Hepatocyte (in vitro differentiated cells): ENCODE measurements at regions not wholly inside any gene's neighbourhood (a gene's known extent, or its start where the extent isn't known, plus 50 kb on each side); places are given as distances from the start of the nearest gene placed in this dataset.

Experiments
- DNase-seq: peaks from one replicate; pipeline ENCODE4 v3.0.0-alpha.2; 2016; ENCODE audit warnings: low spot score
- H2AFZ ChIP-seq: fragments of 200-600 bp; sonication (generic); 2 replicates; pipeline ENCODE4 v1.6.0; 2016; ENCODE audit warnings: antibody characterized with exemption, mild to moderate bottlenecking
- H3K27ac ChIP-seq: fragments of 200-600 bp; sonication (generic); 2 replicates; pipeline ENCODE4 v1.5.1; 2016; ENCODE audit warnings: mild to moderate bottlenecking
- H3K27me3 ChIP-seq: fragments of 200-600 bp; sonication (generic); 2 replicates; pipeline ENCODE4 v1.6.1; 2016
- H3K36me3 ChIP-seq: fragments of 200-600 bp; sonication (generic); replicated peaks from 2 replicates; pipeline ENCODE4 v1.5.1; 2016; ENCODE audit warnings: low read depth; ENCODE audit not compliant: insufficient read depth
- H3K4me1 ChIP-seq: fragments of 200-600 bp; sonication (generic); 2 replicates; pipeline ENCODE4 v1.5.1; 2016; ENCODE audit warnings: mild to moderate bottlenecking, moderate library complexity; ENCODE audit not compliant: insufficient read depth
- H3K4me2 ChIP-seq: fragments of 200-600 bp; sonication (generic); 2 replicates; pipeline ENCODE4 v1.6.0; 2016
- H3K4me3 ChIP-seq: fragments of 200-600 bp; sonication (generic); 2 replicates; pipeline ENCODE4 v1.5.1; 2016; ENCODE audit warnings: mild to moderate bottlenecking
- H3K79me2 ChIP-seq: fragments of 200-600 bp; sonication (generic); 2 replicates; pipeline ENCODE4 v1.6.0; 2017; ENCODE audit warnings: mild to moderate bottlenecking
- H3K9me2 ChIP-seq: fragments of 200-600 bp; sonication (generic); replicated peaks from 2 replicates; pipeline ENCODE4 v1.6.0; 2017; ENCODE audit warnings: mild to moderate bottlenecking; ENCODE audit not compliant: insufficient read depth
- H3K9me3 ChIP-seq: fragments of 200-600 bp; sonication (generic); 2 replicates; pipeline ENCODE4 v1.5.1; 2016; ENCODE audit warnings: low read depth, mild to moderate bottlenecking
- H4K20me1 ChIP-seq: fragments of 200-600 bp; sonication (generic); 2 replicates; pipeline ENCODE4 v1.6.0; 2016; ENCODE audit warnings: mild to moderate bottlenecking; ENCODE audit not compliant: insufficient read depth, poor library complexity, severe bottlenecking
- EZH2 ChIP-seq: fragments of 200-600 bp; sonication (generic); IDR thresholded peaks from 2 replicates; pipeline ENCODE4 v1.6.1; 2016; ENCODE audit warnings: antibody characterized with exemption, mild to moderate bottlenecking, borderline replicate concordance
- EZH2phosphoT487 ChIP-seq: fragments of 200-600 bp; sonication (generic); IDR thresholded peaks from one replicate; pipeline ENCODE4 v1.6.1; 2018; ENCODE audit warnings: antibody characterized with exemption, mild to moderate bottlenecking, low read depth, moderate library complexity; ENCODE audit not compliant: unreplicated experiment, severe bottlenecking
- WGBS: methylation state at CpG from one replicate; pipeline ENCODE4 v1.1.6; 2016; ENCODE audit warnings: low lambda C conversion rate; ENCODE audit errors: missing lambda C conversion rate; 5-methylcytosine and 5-hydroxymethylcytosine counted together
- TF ChIP-seq, protein P1 (sequence below): fragments of 200-600 bp; sonication (generic); IDR thresholded peaks from 2 replicates; pipeline ENCODE4 v1.5.1; 2016; ENCODE audit warnings: antibody characterized with exemption, mild to moderate bottlenecking; ENCODE audit not compliant: poor library complexity

DNA sequence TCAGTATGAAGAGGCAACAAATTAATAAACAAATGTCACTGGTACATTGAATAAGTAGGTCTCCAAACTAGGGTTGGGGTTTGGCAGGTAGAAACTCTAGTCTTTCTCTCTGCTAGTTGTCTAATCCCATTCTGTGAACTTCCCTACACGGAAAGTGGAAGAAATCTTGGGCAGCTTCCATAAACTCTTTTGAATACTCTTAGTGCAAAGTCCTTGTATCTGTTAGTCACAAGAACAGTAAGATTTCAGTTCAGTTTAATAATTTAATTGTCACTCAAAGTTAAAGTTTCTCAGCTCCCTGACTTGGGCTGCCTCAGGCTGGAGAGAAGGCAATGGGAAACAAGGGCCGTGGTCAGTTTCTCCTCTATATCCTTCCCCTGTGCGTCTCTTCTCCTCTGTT is 135.4 kb upstream of the MDM1 start:
- H3K27ac ChIP-seq: no peak overlapping the region

DNA sequence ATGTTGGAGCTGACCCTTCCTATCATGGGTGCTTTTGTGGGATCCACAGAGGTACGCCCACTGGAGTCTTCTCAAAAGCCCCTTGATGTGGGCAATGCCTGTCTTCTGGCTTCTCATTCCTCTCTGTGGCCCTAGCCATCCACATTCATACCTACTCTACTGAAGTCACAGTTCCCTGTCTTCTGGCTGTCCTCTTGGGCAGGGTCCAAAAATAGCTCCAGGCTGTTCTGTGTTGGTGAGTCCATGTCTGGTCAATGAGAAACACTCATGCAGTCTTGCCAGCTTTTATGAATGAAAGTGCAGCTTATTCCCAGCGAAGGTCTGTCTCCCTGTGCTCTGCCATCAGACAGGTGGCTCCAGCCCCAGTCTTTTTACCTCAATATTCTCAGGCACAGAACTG is 135.9 kb upstream of the MDM1 start:
- Histone ChIP-seq H3K4me2 (no peak overlapping the region), H3K9me3 (no peaks in the 10 kb centered on the region), H4K20me1 (no peaks in the 10 kb centered on the region), H3K9me2 (no peaks in the 10 kb centered on the region), H3K4me1 (no peaks in the 10 kb centered on the region), H3K27me3 (no peaks in the 10 kb centered on the region), H3K36me3 (no peaks in the 10 kb centered on the region), H2AFZ (no peak overlapping the region), H3K27ac (no peak overlapping the region), H3K79me2 (no peaks in the 10 kb centered on the region), H3K4me3 (no peak overlapping the region)
- WGBS: 95% methylated on average over 2 of the region's 2 CpGs
- TF ChIP-seq EZH2phosphoT487 (no peak), EZH2 (no peak)
- TF ChIP-seq, protein P1, sequence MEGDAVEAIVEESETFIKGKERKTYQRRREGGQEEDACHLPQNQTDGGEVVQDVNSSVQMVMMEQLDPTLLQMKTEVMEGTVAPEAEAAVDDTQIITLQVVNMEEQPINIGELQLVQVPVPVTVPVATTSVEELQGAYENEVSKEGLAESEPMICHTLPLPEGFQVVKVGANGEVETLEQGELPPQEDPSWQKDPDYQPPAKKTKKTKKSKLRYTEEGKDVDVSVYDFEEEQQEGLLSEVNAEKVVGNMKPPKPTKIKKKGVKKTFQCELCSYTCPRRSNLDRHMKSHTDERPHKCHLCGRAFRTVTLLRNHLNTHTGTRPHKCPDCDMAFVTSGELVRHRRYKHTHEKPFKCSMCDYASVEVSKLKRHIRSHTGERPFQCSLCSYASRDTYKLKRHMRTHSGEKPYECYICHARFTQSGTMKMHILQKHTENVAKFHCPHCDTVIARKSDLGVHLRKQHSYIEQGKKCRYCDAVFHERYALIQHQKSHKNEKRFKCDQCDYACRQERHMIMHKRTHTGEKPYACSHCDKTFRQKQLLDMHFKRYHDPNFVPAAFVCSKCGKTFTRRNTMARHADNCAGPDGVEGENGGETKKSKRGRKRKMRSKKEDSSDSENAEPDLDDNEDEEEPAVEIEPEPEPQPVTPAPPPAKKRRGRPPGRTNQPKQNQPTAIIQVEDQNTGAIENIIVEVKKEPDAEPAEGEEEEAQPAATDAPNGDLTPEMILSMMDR: no peak
- no peak for DNase-seq

More for the DNA sequence above, 135.4 kb upstream of the MDM1 start:
- Histone ChIP-seq H3K4me2 (no peak overlapping the region), H3K79me2 (no peaks in the 10 kb centered on the region), H3K4me1 (no peaks in the 10 kb centered on the region), H3K27me3 (no peaks in the 10 kb centered on the region), H3K9me3 (no peaks in the 10 kb centered on the region), H3K36me3 (no peaks in the 10 kb centered on the region), H2AFZ (no peak overlapping the region), H3K4me3 (no peak overlapping the region), H3K9me2 (no peaks in the 10 kb centered on the region), H4K20me1 (no peaks in the 10 kb centered on the region)
- 88% methylated on average over 3 of the region's 3 CpGs for WGBS
- DNase-seq: no peak
- TF ChIP-seq, protein P1: no peak
- no peak for TF ChIP-seq EZH2phosphoT487
- no peak for TF ChIP-seq EZH2

DNA sequence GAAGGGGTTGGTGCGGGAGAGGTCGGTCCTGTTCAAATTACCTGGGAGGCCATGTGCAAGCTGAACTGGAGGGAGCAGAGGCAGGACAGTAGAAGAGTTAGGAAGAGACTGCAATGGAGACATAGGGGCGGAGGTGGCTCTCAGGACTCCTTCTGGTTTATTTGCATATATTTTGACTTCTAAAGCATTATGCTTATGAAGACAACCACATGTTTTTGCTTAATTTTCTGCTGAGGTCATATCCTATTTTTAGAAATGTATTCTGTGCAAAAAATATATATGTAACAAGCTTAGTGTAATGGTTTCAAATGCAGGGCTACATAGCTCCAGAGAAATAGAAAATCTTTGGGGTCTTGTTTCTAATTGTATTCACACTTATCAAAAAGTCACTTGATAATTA is 137.0 kb upstream of the MDM1 start:
- Histone ChIP-seq H3K27me3 (no peaks in the 10 kb centered on the region), H3K4me3 (no peak overlapping the region), H3K9me2 (no peaks in the 10 kb centered on the region), H4K20me1 (no peaks in the 10 kb centered on the region), H3K36me3 (no peaks in the 10 kb centered on the region), H3K4me2 (no peak overlapping the region), H2AFZ (no peak overlapping the region), H3K9me3 (no peaks in the 10 kb centered on the region), H3K79me2 (no peaks in the 10 kb centered on the region), H3K4me1 (no peaks in the 10 kb centered on the region), H3K27ac (no peak overlapping the region)
- 88% methylated on average over 3 of the region's 3 CpGs for WGBS
- no peak for DNase-seq
- TF ChIP-seq EZH2: no peak
- TF ChIP-seq EZH2phosphoT487: no peak
- TF ChIP-seq, protein P1: no peak

DNA sequence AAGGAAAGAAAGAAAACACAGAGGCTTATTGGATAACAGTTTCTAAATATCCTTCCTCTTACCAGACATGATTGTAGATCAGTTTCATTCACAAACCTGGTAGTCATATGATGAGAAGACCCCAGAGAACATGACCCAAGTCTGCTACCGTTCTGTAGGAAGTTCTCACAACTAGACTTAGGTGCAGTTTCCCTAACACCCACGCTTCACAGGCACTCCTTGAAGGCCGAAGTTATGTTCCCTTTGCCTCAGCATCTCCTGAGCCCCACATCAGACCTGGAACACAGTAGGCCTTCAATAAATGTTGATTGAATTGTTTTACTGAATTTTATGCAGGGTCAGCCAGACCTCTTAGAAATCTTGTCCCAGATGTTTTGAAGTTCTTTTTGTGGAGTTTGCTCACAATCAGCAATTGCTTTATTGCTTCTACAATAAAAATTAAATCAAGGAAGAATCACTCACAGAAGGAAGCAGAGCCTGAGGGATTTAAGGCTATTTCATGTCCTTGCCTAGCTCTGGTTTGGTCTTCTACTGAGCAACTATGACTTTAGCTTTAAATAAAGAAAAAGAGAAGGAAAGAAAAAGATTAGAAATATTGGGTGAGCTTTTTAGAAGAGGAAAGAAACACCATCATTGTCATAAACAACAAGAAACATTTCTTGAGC is 138.6 kb upstream of the MDM1 start:
- Histone ChIP-seq H3K79me2 (no peaks in the 10 kb centered on the region), H3K27ac (no peak overlapping the region), H3K27me3 (no peaks in the 10 kb centered on the region), H3K36me3 (no peaks in the 10 kb centered on the region), H3K4me2 (no peak overlapping the region), H4K20me1 (no peaks in the 10 kb centered on the region), H3K4me1 (no peaks in the 10 kb centered on the region), H3K9me2 (no peaks in the 10 kb centered on the region), H3K9me3 (no peaks in the 10 kb centered on the region), H3K4me3 (no peak overlapping the region), H2AFZ (no peak overlapping the region)
- DNase-seq: no peak
- WGBS: 97% methylated on average over 3 of the region's 3 CpGs
- no peak for TF ChIP-seq EZH2
- no peak for TF ChIP-seq EZH2phosphoT487
- TF ChIP-seq, protein P1: no peak
